SU-DHL-6 (cell line): ENCODE measurements at regions not wholly inside any gene's neighbourhood (a gene's known extent, or its start where the extent isn't known, plus 50 kb on each side); places are given as distances from the start of the nearest gene placed in this dataset.

ENCODE experiments used
- CTCF ChIP-seq: fragments of 200-600 bp; sonication (generic); IDR thresholded peaks from one replicate; pipeline ENCODE4 v1.5.1; 2017; ENCODE audit warnings: antibody characterized with exemption, mild to moderate bottlenecking, low read length, moderate library complexity; ENCODE audit not compliant: insufficient read depth, poor library complexity, severe bottlenecking
- EZH2phosphoT487 ChIP-seq: fragments of 200-600 bp; sonication (generic), shearing (Covaris generic); conservative IDR thresholded peaks from 2 replicates; pipeline ENCODE4 v1.6.1; 2018; ENCODE audit warnings: mild to moderate bottlenecking, antibody characterized with exemption, low read length, moderate library complexity, mixed read lengths

- TF ChIP-seq CTCF (no peak), EZH2phosphoT487 (no peak)
Measured at GRCh38 chr16:63789603-63790002, 1332.3 kb downstream of the CDH11 start.
